ENCODE measurements at regions not wholly inside any gene's neighbourhood (a gene's known extent, or its start where the extent isn't known, plus 50 kb on each side); places are given as distances from the start of the nearest gene placed in this dataset.

- peak; percentile 50 for DNase-seq (ENCODE audit: low read depth)
Observed at GRCh38 chr6:165774903-165775601, 112.0 kb upstream of the PDE10A start.

GRCh38 chr6:165770397-165771082 lies 107.5 kb upstream of the PDE10A start:
- TF ChIP-seq, protein P1, sequence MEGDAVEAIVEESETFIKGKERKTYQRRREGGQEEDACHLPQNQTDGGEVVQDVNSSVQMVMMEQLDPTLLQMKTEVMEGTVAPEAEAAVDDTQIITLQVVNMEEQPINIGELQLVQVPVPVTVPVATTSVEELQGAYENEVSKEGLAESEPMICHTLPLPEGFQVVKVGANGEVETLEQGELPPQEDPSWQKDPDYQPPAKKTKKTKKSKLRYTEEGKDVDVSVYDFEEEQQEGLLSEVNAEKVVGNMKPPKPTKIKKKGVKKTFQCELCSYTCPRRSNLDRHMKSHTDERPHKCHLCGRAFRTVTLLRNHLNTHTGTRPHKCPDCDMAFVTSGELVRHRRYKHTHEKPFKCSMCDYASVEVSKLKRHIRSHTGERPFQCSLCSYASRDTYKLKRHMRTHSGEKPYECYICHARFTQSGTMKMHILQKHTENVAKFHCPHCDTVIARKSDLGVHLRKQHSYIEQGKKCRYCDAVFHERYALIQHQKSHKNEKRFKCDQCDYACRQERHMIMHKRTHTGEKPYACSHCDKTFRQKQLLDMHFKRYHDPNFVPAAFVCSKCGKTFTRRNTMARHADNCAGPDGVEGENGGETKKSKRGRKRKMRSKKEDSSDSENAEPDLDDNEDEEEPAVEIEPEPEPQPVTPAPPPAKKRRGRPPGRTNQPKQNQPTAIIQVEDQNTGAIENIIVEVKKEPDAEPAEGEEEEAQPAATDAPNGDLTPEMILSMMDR (IDR thresholded peaks at IDR 0.05; ENCODE audit: low read depth, low read length, missing control alignments) = no peak
- in situ Hi-C loops (cut with HindIII; ENCODE audit: low sequenced_read_pairs) = no loop called here
- no peak overlapping the region for H3K4me3 ChIP-seq (ENCODE audit: low read depth, low read length)
- DNase-seq (ENCODE audit: low read depth) = no peak

More at GRCh38 chr6:165774903-165775601, 112.0 kb upstream of the PDE10A start:
- in situ Hi-C loops (cut with HindIII; ENCODE audit: low sequenced_read_pairs) = no loop called here
- TF ChIP-seq, protein P1 (IDR thresholded peaks at IDR 0.05; ENCODE audit: low read depth, low read length, missing control alignments) = no peak
- H3K4me3 ChIP-seq (ENCODE audit: low read depth, low read length) = no peak overlapping the region

DNA sequence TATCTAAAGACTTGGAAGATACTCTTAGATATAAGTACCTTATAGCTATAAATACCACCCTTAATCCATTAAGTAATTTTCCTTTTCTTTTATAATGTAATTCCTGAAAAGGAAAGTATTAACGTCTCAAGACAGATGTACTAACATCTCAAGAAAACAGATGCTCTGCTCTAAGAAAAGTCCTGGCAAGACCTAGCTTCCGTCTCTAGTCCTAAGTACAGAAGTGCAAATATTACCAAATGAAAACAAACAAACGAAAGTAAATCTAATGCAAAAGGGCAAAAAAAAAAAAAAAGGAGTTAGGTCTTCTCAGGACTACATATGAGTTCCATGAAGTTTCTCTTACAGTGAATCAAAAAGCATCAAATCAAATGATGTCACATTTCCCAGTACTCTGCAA lies 106.8 kb upstream of the PDE10A start:
- no peak for DNase-seq (ENCODE audit: low read depth)
- in situ Hi-C loops (cut with HindIII; ENCODE audit: low sequenced_read_pairs) = loop anchor here (5.0 kb wide), 1 partner anchor 37 kb away; no protein-coding TSS in a partner anchor
- H3K4me3 ChIP-seq (ENCODE audit: low read depth, low read length) = no peak overlapping the region
- TF ChIP-seq, protein P1 (IDR thresholded peaks at IDR 0.05; ENCODE audit: low read depth, low read length, missing control alignments) = no peak

GRCh38 chr6:165769401-165769800 lies 106.4 kb upstream of the PDE10A start:
- in situ Hi-C loops (cut with HindIII; ENCODE audit: low sequenced_read_pairs) = loop anchor here (5.0 kb wide), 1 partner anchor 38 kb away; no protein-coding TSS in a partner anchor

DNA sequence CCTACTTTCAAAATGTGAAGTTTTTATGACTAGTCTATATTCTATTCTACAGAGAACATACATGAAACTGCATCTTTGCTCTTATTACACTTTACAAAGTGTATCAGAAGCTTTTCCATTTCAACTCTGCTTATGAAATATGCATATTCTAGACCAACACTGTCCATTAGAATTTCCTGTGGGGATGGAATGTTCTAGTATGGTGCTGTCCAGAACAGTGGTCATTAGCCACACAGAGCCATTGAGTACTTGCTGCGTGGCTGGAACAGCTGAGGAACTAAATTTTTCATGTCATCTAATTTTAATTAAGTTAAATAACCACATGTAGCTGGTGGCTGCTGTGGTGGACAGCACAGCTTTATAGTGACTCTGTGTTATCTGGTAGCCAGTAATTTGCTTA lies 105.9 kb upstream of the PDE10A start:
- no peak for DNase-seq (ENCODE audit: low read depth)
- H3K4me3 ChIP-seq (ENCODE audit: low read depth, low read length) = no peak overlapping the region
- in situ Hi-C loops (cut with HindIII; ENCODE audit: low sequenced_read_pairs) = loop anchor here (5.0 kb wide), 1 partner anchor 38 kb away; no protein-coding TSS in a partner anchor
- TF ChIP-seq, protein P1 (IDR thresholded peaks at IDR 0.05; ENCODE audit: low read depth, low read length, missing control alignments) = no peak

More at GRCh38 chr6:165769401-165769800, 106.4 kb upstream of the PDE10A start:
- no peak overlapping the region for H3K4me3 ChIP-seq (ENCODE audit: low read depth, low read length)
- DNase-seq (ENCODE audit: low read depth) = no peak
- TF ChIP-seq, protein P1 (IDR thresholded peaks at IDR 0.05; ENCODE audit: low read depth, low read length, missing control alignments) = no peak

GRCh38 chr6:165767228-165767627 lies 104.2 kb upstream of the PDE10A start:
- H3K4me3 ChIP-seq (ENCODE audit: low read depth, low read length) = no peak overlapping the region
- TF ChIP-seq, protein P1 (IDR thresholded peaks at IDR 0.05; ENCODE audit: low read depth, low read length, missing control alignments) = no peak
- in situ Hi-C loops (cut with HindIII; ENCODE audit: low sequenced_read_pairs) = loop anchor here (5.0 kb wide), 1 partner anchor 40 kb away; no protein-coding TSS in a partner anchor
- peak; percentile 41 for DNase-seq (ENCODE audit: low read depth)
